GM23338 (cell line): ENCODE measurements at regions not wholly inside any gene's neighbourhood (a gene's known extent, or its start where the extent isn't known, plus 50 kb on each side); places are given as distances from the start of the nearest gene placed in this dataset.

Experiments
- ATAC-seq: fragments of 200-7000 bp; cut with Tn5 transposase; 3 replicates; pipeline ENCODE4 v1.9.1; 2020
- DNase-seq: peaks from one replicate; pipeline ENCODE4 v3.0.0-alpha.2; 2015; ENCODE audit warnings: low spot score
- H2AFZ ChIP-seq: fragments of 200-600 bp; sonication (generic); 2 replicates; pipeline ENCODE4 v1.8.0; 2016; ENCODE audit warnings: antibody characterized with exemption, mild to moderate bottlenecking, moderate library complexity
- H3F3A ChIP-seq: fragments of 200-600 bp; sonication (generic); replicated peaks from 2 replicates; pipeline ENCODE4 v1.8.0; 2017; ENCODE audit warnings: antibody characterized with exemption, mixed run types, low read depth
- H3K27ac ChIP-seq: fragments of 200-600 bp; sonication (generic); 2 replicates; pipeline ENCODE4 v1.6.1; 2016; ENCODE audit warnings: low read depth
- H3K27me3 ChIP-seq: fragments of 200-600 bp; sonication (generic); 2 replicates; pipeline ENCODE4 v1.8.0; 2016; ENCODE audit warnings: mild to moderate bottlenecking, mixed run types, moderate library complexity; ENCODE audit not compliant: insufficient read depth
- H3K36me3 ChIP-seq: fragments of 200-600 bp; sonication (generic); 2 replicates; pipeline ENCODE4 v1.8.0; 2016; ENCODE audit warnings: mild to moderate bottlenecking; ENCODE audit not compliant: insufficient read depth
- H3K4me1 ChIP-seq: fragments of 200-600 bp; sonication (generic); 2 replicates; pipeline ENCODE4 v1.8.0; 2016; ENCODE audit warnings: mild to moderate bottlenecking, moderate library complexity; ENCODE audit not compliant: insufficient read depth
- H3K4me2 ChIP-seq: fragments of 200-600 bp; sonication (generic); 2 replicates; pipeline ENCODE4 v1.7.1; 2017; ENCODE audit warnings: mixed run types
- H3K4me3 ChIP-seq: fragments of 200-600 bp; sonication (generic); 2 replicates; pipeline ENCODE4 v1.6.1; 2016; ENCODE audit warnings: mixed run types
- H3K79me2 ChIP-seq: fragments of 200-600 bp; sonication (generic); replicated peaks from 2 replicates; pipeline ENCODE4 v1.8.0; 2017; ENCODE audit warnings: mild to moderate bottlenecking; ENCODE audit not compliant: insufficient read depth
- H3K9me2 ChIP-seq: fragments of 200-600 bp; sonication (generic); 2 replicates; pipeline ENCODE4 v1.8.0; 2017; ENCODE audit not compliant: insufficient read depth
- H4K20me1 ChIP-seq: fragments of 200-600 bp; sonication (generic); replicated peaks from 2 replicates; pipeline ENCODE4 v1.8.0; 2017; ENCODE audit warnings: mild to moderate bottlenecking; ENCODE audit not compliant: insufficient read depth
- H3K27ac Mint-ChIP-seq: 2 replicates; pipeline ENCODE4 v1.8.0; 2020; ENCODE audit warnings: inconsistent platforms, mild to moderate bottlenecking, moderate library complexity, mixed read lengths
- H3K27me3 Mint-ChIP-seq: 3 replicates; pipeline ENCODE4 v1.8.0; 2022; ENCODE audit warnings: low read depth, mild to moderate bottlenecking, moderate library complexity, mixed read lengths, inconsistent platforms; ENCODE audit not compliant: insufficient read depth, poor library complexity
- H3K36me3 Mint-ChIP-seq: 3 replicates; pipeline ENCODE4 v1.8.0; 2021; ENCODE audit warnings: low read depth, mild to moderate bottlenecking, inconsistent platforms, moderate library complexity, mixed read lengths
- H3K4me1 Mint-ChIP-seq: 3 replicates; pipeline ENCODE4 v1.8.0; 2020; ENCODE audit warnings: mild to moderate bottlenecking, inconsistent platforms, mixed read lengths
- H3K4me3 Mint-ChIP-seq: 3 replicates; pipeline ENCODE4 v1.8.0; 2021; ENCODE audit warnings: moderate library complexity, mild to moderate bottlenecking, inconsistent platforms, mixed read lengths
- H3K9me3 Mint-ChIP-seq: 3 replicates; pipeline ENCODE4 v1.8.0; 2020; ENCODE audit warnings: moderate library complexity, mild to moderate bottlenecking, inconsistent platforms, mixed read lengths
- CREB1 ChIP-seq: fragments of 250-450 bp; sonication (Bioruptor Pico); IDR thresholded peaks from 2 replicates; pipeline ENCODE4 v1.5.0; 2020; ENCODE audit warnings: low read depth, mild to moderate bottlenecking, moderate library complexity
- CTCF ChIP-seq, 2 experiments: fragments of 200-600 bp in 1 of 2; sonication (generic) in 1 of 2; conservative IDR thresholded peaks; 2 replicates each; pipeline versions ENCODE4 v1.5.1 to v1.6.1; 2016 to 2017; ENCODE audit warnings: antibody characterized with exemption in 2 of 2, low read depth in 2 of 2, mild to moderate bottlenecking in 2 of 2, moderate library complexity in 1 of 2
- ETS1 ChIP-seq: IDR thresholded peaks from 2 replicates; pipeline ENCODE4 v1.6.1; 2016; ENCODE audit warnings: antibody characterized with exemption
- EZH2phosphoT487 ChIP-seq: fragments of 200-600 bp; sonication (generic); IDR thresholded peaks from one replicate; pipeline ENCODE4 v1.8.1; 2018; ENCODE audit warnings: antibody characterized with exemption; ENCODE audit not compliant: unreplicated experiment
- JUNB ChIP-seq: IDR thresholded peaks from one replicate; pipeline ENCODE4 v1.6.1; 2016; ENCODE audit warnings: antibody characterized with exemption; ENCODE audit not compliant: unreplicated experiment
- POLR2AphosphoS5 ChIP-seq: IDR thresholded peaks from 2 replicates; pipeline ENCODE4 v1.6.1; 2016; ENCODE audit warnings: antibody characterized with exemption, low read depth
- REST ChIP-seq: IDR thresholded peaks from one replicate; pipeline ENCODE4 v1.6.1; 2018; ENCODE audit warnings: antibody characterized with exemption; ENCODE audit not compliant: unreplicated experiment
- STAT1 ChIP-seq: IDR thresholded peaks from one replicate; pipeline ENCODE4 v1.6.1; 2016; ENCODE audit warnings: antibody characterized with exemption; ENCODE audit not compliant: unreplicated experiment
- ZNF114 ChIP-seq: fragments of 250-450 bp; sonication (Bioruptor Pico); IDR thresholded peaks from 2 replicates; pipeline ENCODE4 v1.5.0; 2020; ENCODE audit warnings: mild to moderate bottlenecking, moderate library complexity
- ZNF462 ChIP-seq: fragments of 250-450 bp; sonication (Bioruptor Pico); IDR thresholded peaks from 2 replicates; pipeline ENCODE4 v1.5.0; 2020; ENCODE audit warnings: mild to moderate bottlenecking, moderate library complexity

- no peak for TF ChIP-seq ETS1
- TF ChIP-seq JUNB: no peak
- TF ChIP-seq CTCF (conservative IDR thresholded peaks at IDR 0.05; ENCODE audit: low read depth in 2 of 2): no peak
- no peak for TF ChIP-seq EZH2phosphoT487
- no peak for TF ChIP-seq ZNF114 (CRISPR knock-in tag)
- no peak for TF ChIP-seq REST
- no peak for TF ChIP-seq CREB1 (CRISPR knock-in tag)
Measured at GRCh38 chr6:134690048-134690447, 259.9 kb downstream of the ALDH8A1 start (continued).

DNA sequence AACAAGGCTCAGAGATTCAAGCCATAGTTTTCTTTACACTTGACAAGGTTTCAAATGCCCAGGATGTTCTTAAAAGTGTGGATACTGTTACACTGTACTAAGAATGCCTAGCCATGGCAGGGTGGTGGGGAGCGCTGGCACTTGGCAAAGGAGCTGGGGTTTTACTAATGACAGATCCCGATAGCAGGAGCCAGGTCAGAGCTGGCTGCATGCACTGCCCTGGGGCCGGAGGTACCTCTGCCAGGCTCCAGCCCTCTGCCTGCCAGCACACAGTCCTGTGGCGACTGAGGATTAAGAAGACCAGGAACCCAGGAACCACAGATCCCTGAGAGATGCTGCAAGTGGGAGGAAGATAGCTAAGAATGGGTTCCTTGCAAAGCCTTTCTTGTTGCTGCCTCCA lies 260.3 kb downstream of the ALDH8A1 start:
- Mint-ChIP-seq H3K27me3 (no peaks in the 10 kb centered on the region), H3K4me3 (no peak overlapping the region), H3K4me1 (no peaks in the 10 kb centered on the region), H3K9me3 (no peaks in the 10 kb centered on the region; the same call in 1 of the 3 replicates), H3K27ac (no peak overlapping the region), H3K36me3 (no peaks in the 10 kb centered on the region)
- H3K4me2 ChIP-seq: no peak overlapping the region
- no peaks in the 10 kb centered on the region for H4K20me1 ChIP-seq
- H3K27ac ChIP-seq: no peak overlapping the region
- no peaks in the 10 kb centered on the region for H3K4me1 ChIP-seq
- DNase-seq (no peak), ATAC-seq (no peak)
- no peaks in the 10 kb centered on the region for H3K79me2 ChIP-seq
- no peaks in the 10 kb centered on the region for H3K36me3 ChIP-seq
- H3K4me3 ChIP-seq: no peak overlapping the region
- no peaks in the 10 kb centered on the region for H3K9me2 ChIP-seq
- H2AFZ ChIP-seq: no peak overlapping the region
- H3F3A ChIP-seq: no peaks in the 10 kb centered on the region
- no peaks in the 10 kb centered on the region for H3K27me3 ChIP-seq
- no peak for TF ChIP-seq POLR2AphosphoS5
- no peak for TF ChIP-seq ZNF462 (CRISPR knock-in tag)
- TF ChIP-seq STAT1: no peak
- no peak for TF ChIP-seq CREB1 (CRISPR knock-in tag)
